Neural crest cell (in vitro differentiated cells): ENCODE measurements at regions not wholly inside any gene's neighbourhood (a gene's known extent, or its start where the extent isn't known, plus 50 kb on each side); places are given as distances from the start of the nearest gene placed in this dataset.
A peak's percentile ranks its signal among the peaks of the same experiment; 100 is the strongest.

Experiments
- DNase-seq: peaks from one replicate; pipeline ENCODE4 v3.0.0; 2021; ENCODE audit warnings: low read depth, mixed read lengths, low spot score
- H3K27ac Mint-ChIP-seq: one replicate; pipeline ENCODE4 v1.8.0; 2021; ENCODE audit warnings: mild to moderate bottlenecking, mixed read lengths; ENCODE audit not compliant: unreplicated experiment
- H3K27me3 Mint-ChIP-seq: 2 replicates; pipeline ENCODE4 v1.8.0; 2021; ENCODE audit warnings: low read depth, mild to moderate bottlenecking, mixed read lengths
- H3K36me3 Mint-ChIP-seq: 2 replicates; pipeline ENCODE4 v1.8.0; 2021; ENCODE audit warnings: low read depth, mild to moderate bottlenecking, mixed read lengths
- H3K4me1 Mint-ChIP-seq: 2 replicates; pipeline ENCODE4 v1.8.0; 2021; ENCODE audit warnings: mixed read lengths
- H3K4me3 Mint-ChIP-seq: one replicate; pipeline ENCODE4 v1.8.0; 2021; ENCODE audit warnings: mild to moderate bottlenecking, mixed read lengths
- H3K9me3 Mint-ChIP-seq: 2 replicates; pipeline ENCODE4 v1.8.0; 2021; ENCODE audit warnings: mixed read lengths
- CTCF ChIP-seq: fragments of 200-600 bp; sonication (generic); conservative IDR thresholded peaks from 2 replicates; pipeline ENCODE4 v1.5.0; 2021; ENCODE audit warnings: antibody characterized with exemption, mild to moderate bottlenecking

GRCh38 chr9:93809204-93809940 lies 145.8 kb downstream of the BARX1 start:
- Mint-ChIP-seq H3K27ac (peak overlapping the region; percentile 12), H3K9me3 (no peaks in the 10 kb centered on the region), H3K4me3 (no peak overlapping the region), H3K4me1 (peaks cover 5% of the 10 kb centered on the region), H3K27me3 (peaks cover 9% of the 10 kb centered on the region), H3K36me3 (no peaks in the 10 kb centered on the region)
- no peak for DNase-seq
- no peak for TF ChIP-seq CTCF

GRCh38 chr9:93808115-93809029 lies 146.8 kb downstream of the BARX1 start:
- no peaks in the 10 kb centered on the region for H3K9me3 Mint-ChIP-seq
- peaks cover 7% of the 10 kb centered on the region for H3K27me3 Mint-ChIP-seq
- no peak for DNase-seq

GRCh38 chr9:93807166-93808074 lies 147.7 kb downstream of the BARX1 start:
- no peaks in the 10 kb centered on the region for H3K9me3 Mint-ChIP-seq
- H3K27ac Mint-ChIP-seq, result no peak overlapping the region

More at GRCh38 chr9:93808115-93809029, 146.8 kb downstream of the BARX1 start:
- H3K4me1 Mint-ChIP-seq, result no peaks in the 10 kb centered on the region
- no peak for TF ChIP-seq CTCF
- no peak overlapping the region for H3K4me3 Mint-ChIP-seq
- no peaks in the 10 kb centered on the region for H3K36me3 Mint-ChIP-seq
- H3K27ac Mint-ChIP-seq, result no peak overlapping the region

GRCh38 chr9:93801581-93802284 lies 153.4 kb downstream of the BARX1 start:
- Mint-ChIP-seq H3K27ac (no peak overlapping the region), H3K36me3 (no peaks in the 10 kb centered on the region), H3K4me1 (no peaks in the 10 kb centered on the region), H3K4me3 (no peak overlapping the region), H3K27me3 (peaks cover 13% of the 10 kb centered on the region), H3K9me3 (peaks cover 3% of the 10 kb centered on the region)
- TF ChIP-seq CTCF, result no peak
- no peak for DNase-seq

More at GRCh38 chr9:93807166-93808074, 147.7 kb downstream of the BARX1 start:
- Mint-ChIP-seq H3K4me3 (no peak overlapping the region), H3K36me3 (no peaks in the 10 kb centered on the region), H3K27me3 (peaks cover 5% of the 10 kb centered on the region), H3K4me1 (no peaks in the 10 kb centered on the region)
- no peak for DNase-seq
- TF ChIP-seq CTCF, result no peak
